Activated effector memory CD4-positive, alpha-beta T cell treated with Interleukin-2 at 50 U/mL for 16 hours (primary cell): ENCODE measurements at regions not wholly inside any gene's neighbourhood (a gene's known extent, or its start where the extent isn't known, plus 50 kb on each side); places are given as distances from the start of the nearest gene placed in this dataset.

Source experiments
- DNase-seq: peaks from one replicate; pipeline ENCODE4 v3.0.0-alpha.2; 2020

- DNase-seq, result no peak
Observed at GRCh38 chr3:187618722-187619121, 51.5 kb downstream of the SST start.

- no peak for DNase-seq
Observed at GRCh38 chr3:187617213-187617612, 53.0 kb downstream of the SST start.

- DNase-seq, result peak; percentile 16
Observed at GRCh38 chr3:187616307-187616972, 53.8 kb downstream of the SST start.

GRCh38 chr3:187615630-187616029, 54.6 kb downstream of the SST start:
- DNase-seq, result no peak

- no peak for DNase-seq
Observed at GRCh38 chr3:187612656-187613055, 57.5 kb downstream of the SST start.

GRCh38 chr3:187610981-187611511, 59.1 kb downstream of the SST start:
- no peak for DNase-seq

- no peak for DNase-seq
Observed at GRCh38 chr3:187594272-187594671, 75.9 kb downstream of the SST start.

GRCh38 chr3:187593451-187593850, 76.7 kb downstream of the SST start:
- no peak for DNase-seq

GRCh38 chr3:187590861-187591576, 79.2 kb downstream of the SST start:
- DNase-seq, result no peak

- no peak for DNase-seq
Observed at GRCh38 chr3:187587076-187587475, 83.1 kb downstream of the SST start.

- DNase-seq, result no peak
Observed at GRCh38 chr3:187586226-187586625, 84.0 kb downstream of the SST start.

- no peak for DNase-seq
Observed at GRCh38 chr3:187572441-187572840, 97.8 kb downstream of the SST start.

- no peak for DNase-seq
Observed at GRCh38 chr3:187571701-187572100, 98.5 kb downstream of the SST start.

GRCh38 chr3:187570776-187571175, 99.4 kb downstream of the SST start:
- no peak for DNase-seq

- DNase-seq, result no peak
Observed at GRCh38 chr3:187568171-187568570, 102.0 kb downstream of the SST start.

- no peak for DNase-seq
Observed at GRCh38 chr3:187567661-187568121, 102.5 kb downstream of the SST start.

- no peak for DNase-seq
Observed at GRCh38 chr3:187567021-187567420, 103.2 kb downstream of the SST start.

GRCh38 chr3:187565701-187566100, 104.5 kb downstream of the SST start:
- DNase-seq, result no peak

GRCh38 chr3:187558990-187559389, 111.2 kb downstream of the SST start:
- DNase-seq, result no peak

- no peak for DNase-seq
Observed at GRCh38 chr3:187551416-187551815, 118.8 kb downstream of the SST start.

GRCh38 chr3:187550446-187550845, 119.7 kb downstream of the SST start:
- no peak for DNase-seq

- DNase-seq, result no peak
Observed at GRCh38 chr3:187545366-187545765, 124.8 kb downstream of the SST start.

- DNase-seq, result no peak
Observed at GRCh38 chr3:187544326-187544725, 125.9 kb downstream of the SST start.

GRCh38 chr3:187540847-187541246, 129.3 kb downstream of the SST start:
- DNase-seq, result no peak
